Lower leg skin (tissue), 3 donors: ENCODE measurements at regions not wholly inside any gene's neighbourhood (a gene's known extent, or its start where the extent isn't known, plus 50 kb on each side); places are given as distances from the start of the nearest gene placed in this dataset.

Experiments
- CTCF ChIP-seq, 3 donors: fragments of 450-650 bp; IDR thresholded peaks; one replicate each; pipeline ENCODE4 v1.5.1; 2016; ENCODE audit warnings: antibody characterized with exemption in 3 of 3, mild to moderate bottlenecking in 3 of 3, moderate library complexity in 2 of 3
- POLR2A ChIP-seq, 2 donors: fragments of 450-650 bp; IDR thresholded peaks; one replicate each; pipeline ENCODE4 v1.6.1; 2016 to 2017; ENCODE audit warnings: antibody characterized with exemption in 2 of 2, mild to moderate bottlenecking in 1 of 2, moderate library complexity in 1 of 2

GRCh38 chr21:37986751-37987399 lies 70.6 kb upstream of the KCNJ6 start:
- TF ChIP-seq POLR2A (IDR thresholded peaks at IDR 0.05) (no peak), CTCF (IDR thresholded peaks at IDR 0.05) (no peak)
